Stimulated activated CD4-positive, alpha-beta T cell treated with anti-CD3 and anti-CD28 coated beads, Interleukin-4, amount 100 ng/mL, for 24 hours (primary cell): ENCODE measurements at regions not wholly inside any gene's neighbourhood (a gene's known extent, or its start where the extent isn't known, plus 50 kb on each side); places are given as distances from the start of the nearest gene placed in this dataset.
"Not testable (repeated sequence)": the region's sequence is repeated elsewhere in the genome, so short reads cannot be mapped to it uniquely, and the experiment has no call there.

Experiments used
- DNase-seq: peaks from one replicate; pipeline ENCODE4 v3.0.0-alpha.2; 2020

DNA sequence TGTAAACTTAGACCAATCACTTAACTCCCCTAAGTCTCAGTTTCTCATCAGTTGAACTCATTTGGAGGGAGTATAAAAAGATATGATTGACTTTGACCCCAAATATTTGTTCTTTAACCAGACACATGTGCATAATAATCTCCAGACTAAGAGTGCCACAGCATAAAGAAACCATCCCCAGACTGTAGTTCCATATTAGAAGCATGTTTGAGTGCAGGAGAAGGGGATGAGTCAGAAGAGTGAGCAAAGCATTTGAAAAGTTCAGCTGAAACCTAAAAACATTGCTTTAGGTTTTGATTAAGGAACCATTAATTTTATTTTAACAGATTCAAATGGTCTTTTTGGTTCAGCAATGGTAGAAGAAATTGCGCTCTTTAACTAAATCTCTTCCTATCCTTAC, 654.8 kb downstream of the UTRN start:
- DNase-seq = no peak

DNA sequence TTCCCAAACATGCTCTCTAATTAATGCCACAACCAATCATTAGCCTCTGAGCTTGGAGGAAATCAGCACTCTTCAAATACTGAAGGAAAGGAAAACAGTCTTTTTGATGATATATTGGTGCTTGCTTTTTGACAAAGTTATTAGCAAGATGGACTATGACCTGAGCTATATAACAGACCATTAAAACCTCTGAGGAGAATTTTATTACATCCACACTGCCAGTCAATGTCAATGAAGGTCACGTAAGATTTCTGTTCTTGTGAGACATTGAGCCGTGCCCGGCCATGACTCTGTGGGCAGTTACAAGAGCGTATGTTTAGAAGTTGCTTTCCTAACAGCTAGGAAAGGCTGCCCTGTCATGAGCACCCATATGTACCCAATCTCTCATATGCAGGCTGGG, 659.0 kb downstream of the UTRN start:
- no peak for DNase-seq

- no peak for DNase-seq
Measured at GRCh38 chr6:144947398-144947976, 662.4 kb downstream of the UTRN start.

DNA sequence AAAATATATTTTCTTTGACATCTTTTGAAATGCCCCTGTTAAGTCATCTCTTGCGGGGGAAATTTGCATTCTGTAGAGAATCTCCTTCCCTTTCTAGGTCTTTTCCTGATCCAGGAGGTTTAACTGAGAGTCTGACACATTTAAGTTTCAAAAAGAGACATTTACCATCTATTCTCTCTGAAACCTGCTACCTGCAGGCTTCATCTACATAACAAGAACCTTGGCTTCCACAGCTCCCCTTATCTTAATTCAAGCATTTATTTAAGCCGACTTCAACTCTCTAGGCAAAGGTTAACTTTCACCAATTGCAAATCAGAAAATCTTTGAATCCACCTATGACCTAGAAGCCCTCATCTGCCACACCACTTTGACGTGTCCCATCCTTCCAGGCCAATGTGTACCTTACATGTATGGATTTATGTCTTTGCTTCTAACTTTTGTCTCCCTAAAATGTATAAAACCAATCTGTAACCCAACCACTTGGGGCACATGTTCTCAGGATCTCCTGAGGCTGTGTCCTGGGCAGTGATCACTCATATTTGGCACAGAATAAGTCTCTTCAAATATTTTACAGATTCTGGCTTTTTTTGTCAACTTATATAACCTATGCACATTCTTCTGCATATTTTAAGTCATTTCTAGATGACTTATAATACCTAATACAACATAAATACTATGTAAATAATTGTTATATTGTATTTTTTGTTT, 666.7 kb downstream of the UTRN start:
- no peak for DNase-seq

- DNase-seq = no peak
Measured at GRCh38 chr6:144952456-144953240, 667.5 kb downstream of the UTRN start.

- DNase-seq = no peak
Measured at GRCh38 chr6:144953552-144954240, 668.6 kb downstream of the UTRN start.

GRCh38 chr6:144954241-144954556, 669.1 kb downstream of the UTRN start:
- DNase-seq = no peak

DNA sequence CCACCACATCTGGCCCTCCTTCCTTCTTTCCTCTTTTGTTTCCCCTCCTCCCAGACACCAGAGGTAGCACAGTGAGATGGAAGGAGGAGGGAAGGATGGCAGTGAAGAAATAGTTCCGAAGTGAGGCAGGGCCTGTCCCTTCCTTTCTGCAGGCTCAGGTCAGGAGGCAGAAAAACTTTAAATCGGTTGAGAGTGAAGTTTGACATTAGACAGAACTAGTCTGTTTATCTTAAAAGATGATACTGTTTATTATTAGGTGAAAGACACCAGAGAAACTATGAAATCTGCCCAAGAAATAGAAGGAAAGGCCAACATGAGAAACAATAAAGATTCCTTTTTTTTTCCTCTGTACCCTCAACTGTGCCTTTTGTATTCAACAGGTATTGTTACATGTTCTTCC, 670.3 kb downstream of the UTRN start:
- DNase-seq = no peak

- DNase-seq = no peak
Measured at GRCh38 chr6:144955859-144956258, 670.7 kb downstream of the UTRN start.

DNA sequence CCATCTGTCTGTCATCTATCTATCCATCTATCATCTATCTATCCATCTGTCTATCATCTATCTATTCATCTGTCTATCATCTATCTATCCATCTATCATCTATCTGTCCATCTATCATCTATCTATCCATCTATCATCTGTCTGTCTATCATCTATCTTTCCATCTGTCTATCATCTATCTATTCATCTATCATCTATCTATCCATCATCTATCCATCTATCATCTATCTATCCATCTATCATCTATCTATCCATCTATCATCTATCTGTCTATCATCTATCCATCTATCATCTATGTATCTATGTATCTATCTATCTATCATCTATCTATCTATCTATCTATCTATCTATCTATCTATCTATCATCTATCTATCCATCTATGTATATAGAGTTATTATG, 671.6 kb downstream of the UTRN start:
- DNase-seq = not testable (repeated sequence)

DNA sequence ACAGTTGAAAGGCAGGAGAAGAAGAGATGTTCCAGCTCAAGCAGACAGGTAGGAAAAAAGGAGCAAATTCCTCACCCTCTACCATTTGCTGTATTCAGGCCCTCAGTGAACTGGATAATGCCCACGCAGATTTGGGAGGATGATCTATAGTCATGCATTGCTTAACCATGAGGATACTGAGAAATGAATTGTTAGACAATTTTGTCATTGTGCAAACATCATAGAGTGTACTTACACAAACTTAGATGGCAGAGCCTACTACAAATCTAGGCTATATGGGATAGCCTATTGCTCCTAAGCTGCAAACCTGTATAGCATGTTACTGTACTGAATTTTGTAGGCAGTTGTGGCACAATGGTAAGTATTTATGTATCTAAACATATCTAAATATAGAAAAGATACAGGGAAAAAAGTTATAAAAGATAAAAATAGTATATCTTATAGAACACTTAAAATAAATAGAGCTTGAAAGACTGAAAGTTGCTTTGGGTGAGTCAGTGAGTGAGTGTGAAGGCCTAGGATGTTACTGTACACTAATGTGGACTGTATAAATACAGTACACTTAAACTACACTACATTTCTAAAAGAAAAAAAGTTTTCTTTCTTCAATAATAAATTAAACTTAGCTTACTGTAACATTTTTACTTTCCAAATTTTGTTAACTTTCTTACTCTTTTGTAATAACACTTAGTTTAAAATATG, 672.3 kb downstream of the UTRN start:
- no peak for DNase-seq

GRCh38 chr6:144969154-144969553, 684.0 kb downstream of the UTRN start:
- no peak for DNase-seq

DNA sequence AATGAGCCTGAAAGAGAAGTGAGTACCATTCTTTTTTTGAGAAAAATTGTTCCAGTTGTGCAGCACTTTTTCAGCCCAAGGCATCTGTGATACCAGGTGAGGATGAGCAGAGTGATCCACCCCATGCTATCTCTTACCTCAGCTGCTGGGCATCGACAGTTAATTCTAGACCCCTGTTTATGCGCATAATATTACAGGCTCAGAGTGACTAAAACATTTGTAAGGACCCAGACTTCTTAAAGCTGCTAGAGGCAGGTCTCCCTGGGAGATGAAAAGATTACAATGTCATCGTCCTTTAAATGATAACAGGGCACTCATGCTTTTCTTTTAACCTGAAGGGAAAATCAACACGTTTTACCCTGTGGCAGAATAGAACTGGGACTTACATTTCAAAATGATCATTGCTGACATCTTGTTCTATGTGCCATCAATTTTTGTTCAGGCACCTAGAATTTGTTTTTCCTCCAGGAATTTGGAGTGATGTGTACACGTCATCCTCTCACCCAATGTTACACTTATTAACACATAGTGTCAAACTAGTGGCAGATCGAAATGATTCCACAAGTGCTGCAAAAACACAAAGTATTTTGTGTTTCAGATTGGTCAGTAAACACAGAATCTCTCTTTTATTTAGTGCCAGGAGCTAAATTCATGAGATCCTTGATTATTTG, 684.6 kb downstream of the UTRN start:
- DNase-seq = no peak

GRCh38 chr6:144977250-144977864, 692.2 kb downstream of the UTRN start:
- not testable (repeated sequence) for DNase-seq

DNA sequence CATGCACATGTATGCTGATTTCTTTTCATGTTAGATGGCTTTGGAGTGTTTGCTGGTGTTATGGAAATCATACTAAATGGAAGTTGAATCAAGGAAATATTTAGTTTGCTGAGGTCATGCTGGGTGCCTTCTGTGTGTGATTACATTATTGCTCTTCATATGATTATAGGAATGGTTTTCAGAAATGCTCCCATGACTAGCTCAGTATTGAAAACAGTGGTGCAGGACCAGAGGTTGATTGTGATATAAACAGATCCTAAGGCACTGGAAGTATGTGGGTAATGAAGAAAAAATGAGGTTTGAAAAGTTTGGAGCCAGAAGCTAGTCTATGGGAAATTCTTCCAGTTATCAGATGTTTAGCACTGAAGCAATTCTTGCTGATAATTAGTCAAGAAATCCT, 693.1 kb downstream of the UTRN start:
- DNase-seq = no peak

- no peak for DNase-seq
Measured at GRCh38 chr6:144986271-144986670, 701.1 kb downstream of the UTRN start.

- DNase-seq = no peak
Measured at GRCh38 chr6:144989319-144990107, 704.4 kb downstream of the UTRN start.

DNA sequence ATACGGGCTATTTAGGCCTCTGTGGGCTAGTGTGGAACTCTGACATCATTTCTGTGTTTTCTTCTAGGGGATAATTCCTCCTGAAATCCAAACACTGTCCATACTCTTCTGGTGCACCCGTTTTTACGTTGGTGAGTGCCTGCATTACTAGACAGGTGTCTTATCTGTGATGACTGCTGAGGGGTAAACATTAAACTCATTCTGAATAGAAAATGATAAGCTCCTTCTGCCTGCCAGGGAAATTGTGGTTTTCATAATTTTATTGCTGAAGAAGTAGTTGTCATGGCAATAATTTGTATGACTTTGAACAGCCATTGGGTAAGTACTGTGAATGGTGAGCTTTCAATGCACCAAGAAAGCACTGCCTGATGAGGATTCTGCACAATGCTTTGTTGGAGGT, 705.6 kb downstream of the UTRN start:
- no peak for DNase-seq

DNA sequence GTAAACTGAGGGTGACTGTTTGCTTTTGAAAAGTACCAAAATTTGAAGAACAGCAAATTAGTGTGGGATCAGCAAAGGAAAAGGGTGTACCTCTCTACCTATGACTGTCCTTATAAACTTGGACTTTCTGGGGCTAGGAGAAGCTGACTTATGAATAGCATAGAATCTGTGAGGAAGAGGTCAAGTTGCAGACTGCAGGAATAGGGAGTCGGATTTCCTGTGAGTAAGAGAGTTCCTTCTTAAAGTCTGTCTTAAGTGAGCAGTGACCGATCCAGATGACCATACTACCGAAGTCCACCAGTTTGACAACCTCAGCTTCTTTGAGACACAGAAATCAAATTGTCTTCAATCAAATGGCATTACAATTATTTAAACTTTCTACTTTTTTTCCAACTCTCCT, 708.7 kb downstream of the UTRN start:
- no peak for DNase-seq

GRCh38 chr6:144997996-144998395, 712.9 kb downstream of the UTRN start:
- no peak for DNase-seq

- no peak for DNase-seq
Measured at GRCh38 chr6:144999127-144999526, 714.0 kb downstream of the UTRN start.
